HG02610 (cell line): ENCODE measurements at regions not wholly inside any gene's neighbourhood (a gene's known extent, or its start where the extent isn't known, plus 50 kb on each side); places are given as distances from the start of the nearest gene placed in this dataset.
"Not testable (repeated sequence)": the region's sequence is repeated elsewhere in the genome, so short reads cannot be mapped to it uniquely, and the experiment has no call there.

Experiments used
- ATAC-seq: cut with Tn5 transposase; IDR thresholded peaks from one replicate; pipeline ENCODE4 v1.9.1; 2021; ENCODE audit warnings: mild to moderate bottlenecking, moderate library complexity; ENCODE audit not compliant: unreplicated experiment

DNA sequence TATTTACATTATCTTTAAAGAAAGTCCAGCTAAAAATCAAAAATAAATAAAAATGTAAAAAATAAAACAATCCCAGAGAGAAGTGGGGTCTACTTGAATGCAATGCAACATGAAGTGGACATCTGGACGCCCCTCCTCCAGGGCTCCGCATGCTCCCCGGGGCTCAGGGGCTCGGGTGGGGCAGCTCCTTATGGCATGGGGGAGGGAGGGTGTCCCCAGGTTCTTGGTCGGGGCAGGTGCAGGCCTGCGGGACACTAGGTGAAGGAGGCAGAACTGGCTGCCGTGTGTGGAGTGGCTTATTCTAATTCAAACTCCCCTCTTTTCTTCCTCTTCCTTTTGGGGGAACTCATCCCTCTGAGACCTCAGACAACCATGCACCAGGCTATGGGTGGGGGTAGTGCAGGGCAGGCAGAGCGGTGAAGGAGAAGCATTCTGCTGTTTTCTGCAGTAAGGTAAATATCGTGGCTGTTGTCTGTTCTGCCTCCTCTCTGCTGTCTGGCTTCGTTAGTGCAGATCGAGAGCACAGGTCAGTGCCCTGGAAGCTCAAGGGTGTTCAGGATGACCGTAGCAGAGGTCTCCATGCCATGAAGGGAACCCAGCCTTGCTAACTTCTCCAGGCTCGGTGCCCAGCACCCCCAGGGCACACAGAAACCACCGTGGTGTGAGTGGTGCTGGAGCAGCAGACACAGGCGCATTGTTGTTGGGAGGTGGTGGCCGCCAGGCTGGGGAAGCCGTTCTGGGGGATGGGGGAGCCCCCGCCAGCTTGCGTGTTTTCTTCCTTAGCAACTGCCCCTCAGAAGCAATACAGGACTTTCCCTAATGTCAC is 82.6 kb downstream of the TTLL2 start:
- no peak for ATAC-seq

DNA sequence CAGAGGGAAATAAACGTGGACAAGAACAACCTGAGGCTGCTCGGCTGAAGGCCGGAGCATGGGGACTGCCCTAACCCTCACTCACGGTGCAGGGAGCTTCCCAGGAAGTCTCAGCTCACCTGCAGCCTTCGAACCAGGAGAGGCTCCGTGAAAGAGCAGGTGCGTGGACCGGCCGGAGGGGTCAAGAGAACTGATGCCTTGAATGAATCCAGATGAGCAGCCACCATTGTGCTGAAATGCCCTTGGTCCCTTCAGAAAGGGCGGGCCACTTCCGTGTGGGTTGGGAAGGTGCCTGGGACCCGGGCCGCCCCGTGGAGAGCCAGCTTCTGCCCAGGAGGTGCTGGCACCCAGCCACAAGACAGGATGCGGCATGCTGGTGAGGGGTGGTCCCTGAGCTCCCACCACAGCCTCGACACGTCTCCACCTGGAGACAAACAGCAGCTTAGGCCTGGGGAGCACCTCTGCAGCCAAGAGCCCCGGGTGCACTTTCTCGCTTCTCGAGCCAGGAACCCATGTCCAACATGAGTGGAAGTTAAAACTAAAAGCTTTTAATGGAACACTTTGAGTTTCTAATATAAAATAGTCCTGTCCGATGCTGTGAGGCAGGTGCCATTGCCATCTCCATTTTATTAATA is 83.5 kb downstream of the TTLL2 start:
- no peak for ATAC-seq

- ATAC-seq, result no peak
Measured at GRCh38 chr6:167409079-167409478, 84.2 kb downstream of the TTLL2 start.

DNA sequence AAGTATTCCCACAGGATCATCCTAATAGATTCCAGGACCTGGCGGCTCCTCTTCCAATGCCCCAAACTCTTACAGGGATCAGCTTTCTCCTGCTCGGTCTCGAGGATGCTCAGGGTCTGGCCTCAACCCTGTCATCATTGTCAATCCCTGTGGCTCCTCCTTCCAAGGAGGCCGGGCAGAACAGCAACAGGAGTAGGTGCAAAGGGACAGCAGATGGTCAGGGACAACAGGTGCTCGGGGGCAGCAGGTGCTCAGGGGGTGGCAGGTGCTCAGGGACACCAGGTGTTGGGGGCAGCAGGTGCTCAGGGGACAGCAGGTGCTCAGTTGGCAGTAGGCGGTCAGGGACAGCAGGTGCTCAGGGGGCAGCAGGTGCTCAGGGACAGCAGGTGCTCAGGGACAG is 84.8 kb downstream of the TTLL2 start:
- ATAC-seq, result no peak

DNA sequence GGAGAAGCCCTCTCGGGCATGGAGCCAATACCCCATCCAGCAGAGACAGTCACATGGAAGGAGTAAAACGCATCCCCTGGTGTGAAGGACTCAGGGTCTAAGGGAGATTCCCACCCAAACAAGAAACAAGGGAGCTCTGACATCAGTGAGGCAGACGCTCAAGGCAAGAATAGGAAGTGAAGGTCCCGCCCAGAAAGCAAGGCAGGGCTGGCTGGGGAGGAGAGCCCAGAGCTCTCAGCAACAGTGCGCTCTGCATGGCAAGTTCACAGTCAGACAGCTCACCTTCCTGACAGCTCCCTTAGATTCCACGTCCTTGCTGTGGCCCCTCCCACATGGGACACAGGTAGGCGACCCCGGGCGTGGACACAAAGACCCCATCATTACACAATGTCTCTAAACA is 85.6 kb downstream of the TTLL2 start:
- no peak for ATAC-seq

- no peak for ATAC-seq
Measured at GRCh38 chr6:167412506-167412905, 87.6 kb downstream of the TTLL2 start.

DNA sequence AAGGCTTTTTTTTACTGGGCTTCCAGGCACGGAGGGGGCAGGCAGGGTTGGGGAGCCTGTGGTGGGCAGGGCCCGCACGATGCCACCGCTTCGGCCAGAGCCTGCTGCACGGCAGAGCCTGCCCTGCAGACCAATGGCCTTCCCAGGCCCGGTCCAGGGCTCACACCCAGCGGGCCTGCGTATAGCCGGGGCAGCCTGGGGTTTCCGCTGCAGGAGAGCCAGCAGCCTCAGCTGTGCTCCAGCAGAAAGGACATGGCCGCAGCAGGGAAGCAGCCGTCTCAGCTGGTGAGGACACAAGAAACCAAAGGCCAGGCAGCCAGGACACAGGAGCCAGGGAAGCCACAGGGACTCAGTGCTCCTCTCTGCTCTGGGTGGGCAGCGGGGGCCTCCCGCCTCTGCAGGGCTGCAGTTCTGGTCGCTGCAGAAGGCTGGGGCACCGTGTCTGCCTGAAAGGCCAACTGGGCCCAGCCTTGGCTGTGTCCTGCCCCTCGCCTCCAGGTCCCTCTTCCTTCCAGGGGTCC is 90.6 kb downstream of the TTLL2 start:
- no peak for ATAC-seq

GRCh38 chr6:167416676-167417430 is 92.0 kb downstream of the TTLL2 start:
- ATAC-seq, result no peak

DNA sequence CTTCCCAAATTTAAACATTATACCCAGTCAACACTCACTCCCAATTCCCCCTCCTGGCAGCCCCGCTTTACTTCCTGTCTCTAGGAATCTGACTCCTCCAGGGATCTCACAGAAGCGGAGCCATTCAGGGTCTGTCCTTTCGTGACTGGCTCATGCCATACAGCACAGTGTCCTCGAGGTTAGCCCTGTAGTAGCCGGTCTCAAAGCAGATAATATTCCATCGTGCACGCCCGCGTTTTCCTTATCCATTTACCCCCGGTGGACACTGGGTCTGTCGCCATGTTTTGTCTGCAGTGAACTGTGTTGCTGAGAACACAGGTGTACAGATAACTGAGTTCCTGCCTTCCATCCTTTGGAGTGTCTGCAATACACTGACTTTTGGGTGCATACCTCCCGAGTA is 95.3 kb downstream of the TTLL2 start:
- no peak for ATAC-seq

- no peak for ATAC-seq
Measured at GRCh38 chr6:167420858-167421766, 96.2 kb downstream of the TTLL2 start.

DNA sequence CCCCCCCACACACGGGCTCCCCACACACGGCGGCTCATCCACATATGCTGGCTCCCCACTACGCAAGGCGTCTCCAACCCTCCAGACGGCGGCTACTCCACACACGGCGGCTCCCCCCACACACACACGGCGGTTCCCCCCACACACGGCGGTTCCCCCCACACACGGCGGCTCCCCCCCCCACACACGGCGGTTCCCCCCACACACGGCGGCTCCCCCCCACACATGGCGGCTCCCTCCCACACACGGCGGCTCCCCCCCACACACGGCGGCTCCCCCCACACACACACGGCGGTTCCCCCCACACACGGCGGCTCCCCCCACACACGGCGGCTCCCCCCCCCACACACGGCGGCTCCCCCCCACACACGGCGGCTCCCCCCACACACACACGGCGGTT is 97.1 kb downstream of the TTLL2 start:
- ATAC-seq, result not testable (repeated sequence)

- no peak for ATAC-seq
Measured at GRCh38 chr6:167422934-167423333, 98.0 kb downstream of the TTLL2 start.

DNA sequence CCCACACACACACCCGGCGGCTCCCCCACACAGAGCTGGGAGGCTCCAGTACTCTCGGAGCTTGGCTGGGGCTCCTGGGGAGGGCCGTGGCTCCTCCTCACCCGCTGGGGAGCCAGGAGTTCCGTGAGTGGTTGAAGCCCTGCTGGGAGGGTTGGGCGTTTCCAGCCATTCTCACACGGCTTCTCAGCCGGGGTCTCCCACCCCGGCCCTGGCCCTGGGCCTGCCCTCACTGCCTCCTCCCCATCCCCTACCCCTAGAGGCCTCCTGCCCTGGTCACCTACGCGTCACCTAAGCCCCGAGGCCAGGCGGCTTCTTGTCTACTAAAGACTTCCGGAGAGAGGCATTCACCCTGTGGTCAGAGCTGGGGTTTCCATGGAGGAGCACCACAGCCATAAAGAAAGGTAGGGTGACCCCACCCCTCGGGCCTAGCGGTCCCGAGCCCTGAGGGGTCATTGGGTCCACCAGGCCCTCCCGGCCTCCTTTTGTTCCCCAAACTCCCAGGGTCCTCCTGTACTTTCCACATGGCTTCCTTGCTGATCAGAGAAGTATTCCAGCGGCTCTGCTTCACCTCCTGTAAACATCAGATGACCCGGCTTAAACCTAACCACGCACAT is 99.3 kb downstream of the TTLL2 start:
- ATAC-seq, result no peak

DNA sequence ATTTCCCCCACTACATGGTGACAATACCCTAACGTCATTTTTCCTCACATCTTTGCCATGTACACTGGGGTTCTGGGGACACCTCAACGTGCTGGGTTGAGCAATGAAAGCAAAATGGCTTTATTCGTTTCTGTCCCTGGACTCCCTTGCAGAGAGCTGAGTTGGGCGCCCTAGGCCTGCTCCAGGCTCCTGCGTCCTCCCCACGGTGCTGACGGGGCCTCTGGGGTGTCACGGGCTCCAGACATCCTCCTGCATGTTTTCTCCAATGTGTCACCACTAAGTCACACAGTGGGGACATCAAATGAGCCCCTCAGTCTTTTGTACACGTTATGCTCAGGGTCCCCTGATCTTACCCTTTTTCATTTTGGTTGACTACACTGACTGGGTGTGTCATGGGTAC is 99.8 kb downstream of the TTLL2 start:
- ATAC-seq, result no peak

- no peak for ATAC-seq
Measured at GRCh38 chr6:167426084-167426483, 101.2 kb downstream of the TTLL2 start.

DNA sequence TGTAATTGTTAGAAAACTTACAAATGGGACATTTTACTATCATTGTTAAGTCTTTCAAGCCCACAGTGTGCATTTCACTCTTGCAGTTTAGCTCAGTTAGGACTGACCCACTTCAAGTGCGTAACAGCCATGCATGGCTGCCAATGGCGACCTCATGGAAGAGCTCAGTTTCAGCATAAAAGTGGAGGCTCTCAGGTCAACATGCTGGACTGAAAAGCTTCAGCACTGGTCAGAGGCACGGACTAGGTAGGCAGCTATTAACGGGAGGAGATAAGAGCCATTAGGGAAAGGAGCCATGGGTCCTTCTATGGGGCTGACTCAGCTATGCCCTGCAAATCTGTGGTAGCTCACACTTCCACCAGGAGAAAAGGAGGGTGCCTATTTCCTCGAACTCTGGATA is 101.8 kb downstream of the TTLL2 start:
- ATAC-seq, result no peak

DNA sequence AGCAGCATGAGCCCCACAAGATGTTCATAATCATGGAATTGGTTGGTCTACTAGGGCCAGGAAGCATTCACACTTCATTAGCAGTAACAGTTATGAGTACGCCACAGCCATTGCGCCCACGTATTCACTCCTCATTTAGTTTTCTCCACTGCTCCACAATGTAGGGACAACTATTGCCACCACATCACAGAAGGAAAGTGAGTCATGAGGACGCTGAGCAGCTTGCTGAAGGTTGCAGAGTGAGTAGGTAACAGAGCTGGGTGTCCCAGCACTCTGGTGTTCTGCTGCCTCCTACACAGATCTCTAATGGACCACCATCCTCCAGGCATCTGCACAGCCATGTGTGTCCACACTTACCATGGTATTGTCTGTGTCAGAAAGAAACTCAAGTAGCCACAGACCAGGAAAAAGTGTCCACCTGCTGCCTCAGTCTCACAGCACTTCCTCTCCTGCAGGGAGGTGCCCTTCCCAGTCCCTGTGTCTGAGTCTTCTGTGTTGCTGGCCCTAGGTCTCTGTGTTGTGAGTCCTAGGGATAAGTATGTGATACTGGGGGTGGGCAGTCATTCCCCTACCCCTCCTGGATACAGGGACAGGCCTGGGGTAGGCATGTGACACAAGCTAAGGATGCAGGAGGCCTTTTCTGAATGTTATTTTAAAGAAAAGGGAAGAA is 103.9 kb downstream of the TTLL2 start:
- ATAC-seq, result no peak

- no peak for ATAC-seq
Measured at GRCh38 chr6:167429353-167429752, 104.5 kb downstream of the TTLL2 start.

GRCh38 chr6:167435209-167435728 is 110.4 kb downstream of the TTLL2 start:
- no peak for ATAC-seq
